GM19043 (cell line): ENCODE measurements at regions not wholly inside any gene's neighbourhood (a gene's known extent, or its start where the extent isn't known, plus 50 kb on each side); places are given as distances from the start of the nearest gene placed in this dataset.

Source experiments
- ATAC-seq: cut with Tn5 transposase; IDR thresholded peaks from one replicate; pipeline ENCODE4 v1.9.1; 2021; ENCODE audit warnings: low read depth; ENCODE audit not compliant: unreplicated experiment

- ATAC-seq: no peak
Observed at GRCh38 chr2:224264259-224264658, 137.6 kb downstream of the FAM124B start.

GRCh38 chr2:224263571-224264043 is 138.3 kb downstream of the FAM124B start:
- no peak for ATAC-seq

- ATAC-seq: no peak
Observed at GRCh38 chr2:224261326-224261725, 140.6 kb downstream of the FAM124B start.

GRCh38 chr2:224260372-224261020 is 141.4 kb downstream of the FAM124B start:
- ATAC-seq: no peak

GRCh38 chr2:224259831-224260230 is 142.1 kb downstream of the FAM124B start:
- no peak for ATAC-seq

- no peak for ATAC-seq
Observed at GRCh38 chr2:224258059-224258458, 143.8 kb downstream of the FAM124B start.

GRCh38 chr2:224257156-224257555 is 144.8 kb downstream of the FAM124B start:
- ATAC-seq: no peak

- no peak for ATAC-seq
Observed at GRCh38 chr2:224253464-224253863, 148.4 kb downstream of the FAM124B start.

- ATAC-seq: no peak
Observed at GRCh38 chr2:224252631-224253030, 149.3 kb downstream of the FAM124B start.

GRCh38 chr2:224248944-224249371 is 152.9 kb downstream of the FAM124B start:
- ATAC-seq: no peak

GRCh38 chr2:224242561-224242960 is 159.3 kb downstream of the FAM124B start:
- no peak for ATAC-seq

- no peak for ATAC-seq
Observed at GRCh38 chr2:224241812-224242211, 160.1 kb downstream of the FAM124B start.

GRCh38 chr2:224241001-224241400 is 160.9 kb downstream of the FAM124B start:
- no peak for ATAC-seq

GRCh38 chr2:224223851-224224555 is 177.9 kb downstream of the FAM124B start:
- ATAC-seq: no peak

- no peak for ATAC-seq
Observed at GRCh38 chr2:224222974-224223373, 178.9 kb downstream of the FAM124B start.

- ATAC-seq: no peak
Observed at GRCh38 chr2:224222291-224222690, 179.6 kb downstream of the FAM124B start.

- ATAC-seq: no peak
Observed at GRCh38 chr2:224221455-224221913, 180.4 kb downstream of the FAM124B start.

- no peak for ATAC-seq
Observed at GRCh38 chr2:224220586-224221255, 181.2 kb downstream of the FAM124B start.

GRCh38 chr2:224219781-224220180 is 180.7 kb upstream of the SERPINE2 start:
- ATAC-seq: no peak

- no peak for ATAC-seq
Observed at GRCh38 chr2:224217962-224218347, 178.9 kb upstream of the SERPINE2 start.

GRCh38 chr2:224217233-224217961 is 178.3 kb upstream of the SERPINE2 start:
- ATAC-seq: no peak
